ENCODE measurements at regions not wholly inside any gene's neighbourhood (a gene's known extent, or its start where the extent isn't known, plus 50 kb on each side); places are given as distances from the start of the nearest gene placed in this dataset.

DNA sequence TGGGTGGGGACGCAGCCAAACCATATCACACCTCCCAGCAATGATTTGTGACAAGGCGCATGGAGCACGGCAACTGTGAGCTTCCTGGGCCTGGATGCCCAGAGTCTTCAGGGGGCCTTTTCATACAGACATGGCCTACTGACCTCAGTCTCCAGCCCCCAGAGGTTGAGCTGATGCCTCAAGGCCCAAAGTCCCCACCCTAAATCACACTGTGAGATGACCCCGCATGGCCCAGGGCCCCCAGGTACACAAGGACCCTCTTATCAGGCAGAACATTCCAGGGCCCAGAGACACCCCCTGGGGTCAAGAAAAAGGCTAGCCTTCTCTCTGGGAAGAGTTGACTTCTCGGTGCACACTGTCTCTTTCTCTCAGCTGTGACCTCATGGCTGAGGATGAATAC is 179.7 kb upstream of the C1orf174 start:
- H3K4me3 ChIP-seq, result no peak overlapping the region
- no peaks in the 10 kb centered on the region for H3K4me1 ChIP-seq (ENCODE audit: control insufficient read depth in 1 of 2, low read depth in 2 of 2)
- H3K27me3 ChIP-seq (replicated peaks; ENCODE audit: insufficient read depth), result no peaks in the 10 kb centered on the region
- TF ChIP-seq, protein P1, sequence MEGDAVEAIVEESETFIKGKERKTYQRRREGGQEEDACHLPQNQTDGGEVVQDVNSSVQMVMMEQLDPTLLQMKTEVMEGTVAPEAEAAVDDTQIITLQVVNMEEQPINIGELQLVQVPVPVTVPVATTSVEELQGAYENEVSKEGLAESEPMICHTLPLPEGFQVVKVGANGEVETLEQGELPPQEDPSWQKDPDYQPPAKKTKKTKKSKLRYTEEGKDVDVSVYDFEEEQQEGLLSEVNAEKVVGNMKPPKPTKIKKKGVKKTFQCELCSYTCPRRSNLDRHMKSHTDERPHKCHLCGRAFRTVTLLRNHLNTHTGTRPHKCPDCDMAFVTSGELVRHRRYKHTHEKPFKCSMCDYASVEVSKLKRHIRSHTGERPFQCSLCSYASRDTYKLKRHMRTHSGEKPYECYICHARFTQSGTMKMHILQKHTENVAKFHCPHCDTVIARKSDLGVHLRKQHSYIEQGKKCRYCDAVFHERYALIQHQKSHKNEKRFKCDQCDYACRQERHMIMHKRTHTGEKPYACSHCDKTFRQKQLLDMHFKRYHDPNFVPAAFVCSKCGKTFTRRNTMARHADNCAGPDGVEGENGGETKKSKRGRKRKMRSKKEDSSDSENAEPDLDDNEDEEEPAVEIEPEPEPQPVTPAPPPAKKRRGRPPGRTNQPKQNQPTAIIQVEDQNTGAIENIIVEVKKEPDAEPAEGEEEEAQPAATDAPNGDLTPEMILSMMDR (IDR thresholded peaks at IDR 0.05), result no peak
- H3K9me3 ChIP-seq, result no peaks in the 10 kb centered on the region
- no peak overlapping the region for H3K27ac ChIP-seq
- no peaks in the 10 kb centered on the region for H3K36me3 ChIP-seq
- no peak for ATAC-seq (ENCODE audit: insufficient number of reproducible peaks, low FRiP score, low read depth)
- DNase-seq (ENCODE audit: low spot score), result no peak

DNA sequence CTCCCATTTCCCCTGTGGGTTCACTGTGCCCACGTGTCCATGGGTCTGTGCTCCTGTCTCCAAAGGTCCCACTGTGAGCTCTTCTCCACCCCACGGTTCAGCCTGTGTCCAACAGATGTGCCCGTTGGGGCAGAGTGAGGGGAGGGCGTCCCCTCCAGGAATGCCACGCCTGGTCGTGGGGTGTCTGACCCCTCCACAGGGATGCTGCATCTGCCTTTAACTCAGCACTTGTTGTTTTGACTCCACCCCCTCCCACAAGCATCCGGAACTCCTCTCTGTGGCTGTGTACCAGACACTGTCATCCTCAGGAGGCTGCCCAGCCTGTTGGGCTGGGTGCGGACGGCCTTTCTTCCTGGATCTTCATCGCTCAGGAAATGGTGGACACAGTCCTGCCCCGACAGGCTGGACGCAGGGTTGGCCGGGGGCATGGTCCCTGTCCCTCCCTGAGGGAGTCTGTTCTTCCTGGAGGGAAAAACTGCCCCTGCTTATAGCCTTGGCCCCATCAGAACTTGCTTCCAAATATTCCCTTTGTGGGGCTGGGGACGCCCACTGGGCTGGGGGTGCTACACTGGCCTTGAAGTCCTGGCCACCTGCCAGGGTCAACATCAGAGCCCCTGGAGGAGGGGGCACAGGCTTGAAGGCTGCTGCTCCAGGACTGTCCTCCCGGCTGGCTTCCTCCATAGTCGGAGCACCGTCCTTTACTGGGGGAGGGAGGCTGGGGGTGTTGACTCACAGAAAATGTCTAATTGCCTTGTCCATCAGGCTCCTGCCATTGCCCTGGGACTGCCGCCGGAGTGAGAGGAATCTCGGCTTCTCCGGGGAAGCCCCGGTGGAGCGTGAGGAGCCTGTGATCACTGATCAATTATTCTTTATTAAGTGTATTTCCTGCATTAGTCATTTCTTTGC is 182.0 kb upstream of the C1orf174 start:
- DNase-seq (ENCODE audit: low spot score) (no peak), ATAC-seq (ENCODE audit: insufficient number of reproducible peaks, low FRiP score, low read depth) (no peak)
- H3K4me3 ChIP-seq, result no peak overlapping the region
- TF ChIP-seq, protein P1 (IDR thresholded peaks at IDR 0.05), result no peak
- no peaks in the 10 kb centered on the region for H3K36me3 ChIP-seq
- H3K9me3 ChIP-seq, result no peaks in the 10 kb centered on the region
- H3K27me3 ChIP-seq (replicated peaks; ENCODE audit: insufficient read depth), result no peaks in the 10 kb centered on the region
- no peaks in the 10 kb centered on the region for H3K4me1 ChIP-seq (ENCODE audit: control insufficient read depth in 1 of 2, low read depth in 2 of 2)
- no peak overlapping the region for H3K27ac ChIP-seq

DNA sequence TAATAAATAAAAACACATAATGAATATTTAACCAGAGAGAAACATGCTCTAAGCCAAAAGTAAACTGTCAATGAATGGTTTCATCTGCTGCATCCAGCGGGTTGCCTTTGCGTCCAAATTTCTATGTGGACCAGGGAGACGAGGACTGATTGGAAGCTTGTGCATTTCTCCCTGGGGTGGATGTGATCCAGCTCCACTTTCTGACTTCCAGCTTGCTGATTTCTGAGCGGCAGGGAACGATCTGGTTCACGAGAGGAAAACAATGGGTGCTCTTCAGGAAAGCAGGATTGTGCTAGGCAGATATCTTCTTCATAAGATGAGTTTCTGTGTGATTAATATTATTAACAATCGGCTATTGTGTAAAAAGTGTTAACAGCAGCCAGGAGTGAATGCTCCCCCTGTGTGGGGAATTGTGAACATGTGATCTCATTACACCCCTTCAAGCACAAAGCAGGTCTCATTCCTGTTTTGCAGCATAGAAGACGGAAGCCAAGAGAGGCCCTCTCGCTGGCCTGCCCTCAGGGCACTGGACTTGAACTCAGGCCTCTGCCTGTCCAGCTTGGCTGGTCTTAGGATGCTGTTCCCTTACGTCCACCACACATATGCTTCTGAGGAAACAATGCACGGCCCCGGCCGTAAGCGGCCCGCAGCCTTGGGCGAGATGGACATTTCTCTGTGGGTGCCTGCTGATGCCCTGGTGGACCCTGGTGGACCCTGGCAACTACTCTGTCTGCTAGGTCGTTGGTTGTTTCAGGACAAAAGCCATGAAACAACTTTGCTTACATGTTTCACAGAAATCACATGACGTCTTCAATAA is 183.4 kb upstream of the C1orf174 start:
- H3K36me3 ChIP-seq, result no peaks in the 10 kb centered on the region
- H3K4me3 ChIP-seq, result no peak overlapping the region
- no peak overlapping the region for H3K27ac ChIP-seq
- H3K4me1 ChIP-seq (ENCODE audit: control insufficient read depth in 1 of 2, low read depth in 2 of 2), result no peaks in the 10 kb centered on the region
- no peaks in the 10 kb centered on the region for H3K27me3 ChIP-seq (replicated peaks; ENCODE audit: insufficient read depth)
- H3K9me3 ChIP-seq, result no peaks in the 10 kb centered on the region
- TF ChIP-seq, protein P1 (IDR thresholded peaks at IDR 0.05), result no peak
- DNase-seq (ENCODE audit: low spot score) (no peak), ATAC-seq (ENCODE audit: insufficient number of reproducible peaks, low FRiP score, low read depth) (no peak)

DNA sequence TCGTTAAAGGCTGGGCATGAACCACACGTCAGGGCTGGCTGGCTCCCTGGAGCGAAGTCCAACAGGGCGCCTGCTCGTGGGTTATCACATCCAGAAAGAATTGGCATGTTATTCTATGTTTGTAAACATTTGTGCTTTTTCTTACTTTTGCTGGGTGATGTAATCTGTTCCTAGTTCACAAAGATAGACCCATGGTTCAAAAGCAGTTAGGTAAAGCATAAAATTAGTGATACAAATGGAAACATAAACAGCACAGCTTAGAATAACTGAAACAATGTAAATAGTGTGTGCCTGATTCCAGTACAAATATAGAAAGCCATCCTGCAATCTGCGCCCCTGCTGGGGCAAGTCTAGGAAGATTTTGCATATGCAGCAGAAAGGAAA is 184.0 kb upstream of the C1orf174 start:
- Histone ChIP-seq H3K4me3 (no peak overlapping the region), H3K27ac (no peak overlapping the region), H3K27me3 (replicated peaks; ENCODE audit: insufficient read depth) (no peaks in the 10 kb centered on the region), H3K4me1 (ENCODE audit: control insufficient read depth in 1 of 2, low read depth in 2 of 2) (no peaks in the 10 kb centered on the region), H3K9me3 (no peaks in the 10 kb centered on the region), H3K36me3 (no peaks in the 10 kb centered on the region)
- TF ChIP-seq, protein P1 (IDR thresholded peaks at IDR 0.05), result no peak
- ATAC-seq (ENCODE audit: insufficient number of reproducible peaks, low FRiP score, low read depth) (no peak), DNase-seq (ENCODE audit: low spot score) (no peak)

DNA sequence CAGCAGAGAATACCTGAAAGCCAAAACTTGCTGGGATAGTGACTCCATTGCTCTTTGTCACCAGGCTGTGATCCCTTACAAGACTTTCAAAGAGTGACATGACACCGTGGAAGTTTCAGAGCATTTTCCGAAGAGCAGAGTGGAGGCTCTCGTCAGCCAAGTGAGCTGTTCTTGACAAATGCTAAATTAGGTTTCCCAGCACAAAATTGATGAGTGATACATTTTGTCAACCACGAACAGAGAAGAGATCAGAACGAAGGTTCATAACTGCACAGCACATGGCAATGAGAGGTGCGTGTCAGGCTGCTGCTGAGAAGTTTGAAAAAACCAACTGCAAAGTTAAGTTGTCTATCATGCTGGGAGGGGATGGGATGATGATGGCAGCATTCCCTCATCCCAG is 184.4 kb upstream of the C1orf174 start:
- Histone ChIP-seq H3K4me1 (ENCODE audit: control insufficient read depth in 1 of 2, low read depth in 2 of 2) (no peaks in the 10 kb centered on the region), H3K4me3 (no peak overlapping the region), H3K9me3 (no peaks in the 10 kb centered on the region), H3K27me3 (replicated peaks; ENCODE audit: insufficient read depth) (no peaks in the 10 kb centered on the region), H3K27ac (no peak overlapping the region), H3K36me3 (no peaks in the 10 kb centered on the region)
- DNase-seq (ENCODE audit: low spot score) (no peak), ATAC-seq (ENCODE audit: insufficient number of reproducible peaks, low FRiP score, low read depth) (no peak)
- TF ChIP-seq, protein P1 (IDR thresholded peaks at IDR 0.05), result no peak
